NCI-H1105 (cell line): ENCODE measurements at regions not wholly inside any gene's neighbourhood (a gene's known extent, or its start where the extent isn't known, plus 50 kb on each side); places are given as distances from the start of the nearest gene placed in this dataset.
"Not testable (repeated sequence)": the region's sequence is repeated elsewhere in the genome, so short reads cannot be mapped to it uniquely, and the experiment has no call there.

Source experiments
- DNase-seq: peaks from one replicate; lab custom pipeline; 2025; lab: John Stamatoyannopoulos, UW

DNA sequence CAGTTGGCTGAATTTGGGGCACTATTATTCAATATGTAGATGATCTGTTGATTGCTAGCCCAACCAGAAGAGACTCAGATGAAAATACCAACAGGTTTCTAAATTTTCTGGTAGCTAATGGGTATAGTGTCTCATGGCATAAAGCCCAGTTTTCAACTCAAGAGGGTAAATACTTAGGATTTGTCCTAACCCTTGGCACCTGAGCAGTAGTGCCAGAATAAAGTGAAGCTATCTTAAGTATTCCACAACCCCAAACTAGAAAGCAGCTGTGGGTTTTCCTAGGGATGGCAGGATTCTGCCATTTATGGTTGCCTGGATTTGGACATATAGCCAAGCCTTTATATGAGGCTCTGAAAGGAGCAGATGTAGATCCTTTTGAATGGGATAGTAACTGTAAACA, 119.0 kb downstream of the AGTR2 start:
- DNase-seq = no peak

GRCh38 chrX:116290359-116290758, 119.8 kb downstream of the AGTR2 start:
- no peak for DNase-seq

DNA sequence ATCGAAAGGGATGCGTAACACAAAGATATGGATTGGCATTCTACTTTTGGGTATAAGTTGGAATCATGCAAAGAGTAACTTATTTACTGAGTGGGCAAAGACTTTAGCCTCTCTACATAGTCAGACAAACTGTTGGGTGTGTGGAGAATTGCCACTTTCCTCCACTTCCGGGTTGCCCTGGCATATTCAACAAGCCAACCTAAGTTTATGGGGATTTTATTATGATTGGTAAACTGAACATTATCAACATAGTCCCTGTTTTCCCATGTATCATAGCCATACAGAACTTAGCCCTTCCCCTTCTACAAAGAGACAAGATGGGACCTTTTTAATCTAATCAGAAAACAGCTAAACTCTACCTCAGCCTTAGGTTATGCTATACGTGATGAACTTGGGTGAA, 121.6 kb downstream of the AGTR2 start:
- DNase-seq = no peak

- DNase-seq = no peak
These were observed 128.4 kb downstream of the AGTR2 start for GRCh38 chrX:116298956-116299355.

DNA sequence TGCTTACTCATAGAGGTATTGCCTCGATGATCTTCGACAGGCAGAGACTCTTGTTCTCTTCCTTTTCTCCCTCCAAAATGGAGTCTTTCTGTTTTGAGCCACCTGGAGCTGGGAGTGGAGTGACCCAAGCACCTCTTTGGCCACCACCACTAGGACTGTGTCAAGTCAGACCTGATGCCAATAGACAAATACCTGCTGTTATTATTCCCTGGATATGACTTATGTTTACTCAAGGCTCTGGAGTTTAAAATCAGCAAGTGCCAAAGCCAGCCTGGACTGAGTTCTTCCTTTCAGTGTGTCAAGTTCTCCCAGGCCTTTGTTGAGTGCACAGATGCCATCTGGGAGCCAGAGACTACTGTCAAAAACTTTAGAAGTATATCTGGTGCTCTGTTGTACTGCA, 130.2 kb upstream of the SLC6A14 start:
- DNase-seq = no peak

DNA sequence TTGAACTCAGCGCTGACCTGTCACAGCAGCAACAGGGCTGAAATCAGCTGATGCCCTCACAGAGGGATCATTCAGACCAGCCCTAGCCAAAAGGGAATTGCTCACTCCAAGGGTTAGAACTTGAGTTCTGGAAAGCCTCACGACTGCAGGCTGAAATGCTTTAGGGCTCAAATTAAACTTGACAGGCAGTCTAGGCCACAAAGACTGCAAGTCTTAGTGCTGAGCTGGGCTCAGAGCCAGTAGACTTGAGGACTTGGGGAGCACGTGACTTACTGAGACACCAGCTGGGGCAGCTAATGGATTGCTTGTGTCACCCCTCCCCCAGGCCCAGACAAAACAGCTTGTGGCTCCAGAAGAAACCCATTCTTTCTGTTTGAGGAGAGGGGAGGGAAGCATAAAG, 119.0 kb upstream of the SLC6A14 start:
- DNase-seq = peak; percentile 77

GRCh38 chrX:116318672-116319071, 117.7 kb upstream of the SLC6A14 start:
- no peak for DNase-seq

- DNase-seq = no peak
These were observed 114.7 kb upstream of the SLC6A14 start for GRCh38 chrX:116321711-116322110.

DNA sequence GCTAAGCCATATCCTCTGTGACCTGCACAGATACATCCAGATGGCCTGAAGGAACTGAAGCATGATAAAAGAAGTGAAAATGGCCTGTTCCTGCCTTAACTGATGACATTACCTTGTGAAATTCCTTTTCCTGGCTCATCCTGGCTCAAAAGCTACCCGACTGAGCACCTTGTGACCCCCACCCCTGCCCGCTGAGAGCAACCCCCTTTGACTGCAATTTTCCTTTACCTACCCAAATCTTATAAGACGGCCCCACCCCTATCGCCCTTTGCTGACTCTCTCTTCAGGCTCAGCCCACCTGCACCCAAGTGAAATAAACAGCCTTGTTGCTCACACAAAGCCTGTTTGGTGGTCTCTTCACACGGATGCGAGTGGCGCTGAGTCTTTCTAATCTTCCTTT, 104.4 kb upstream of the SLC6A14 start:
- DNase-seq = not testable (repeated sequence)

DNA sequence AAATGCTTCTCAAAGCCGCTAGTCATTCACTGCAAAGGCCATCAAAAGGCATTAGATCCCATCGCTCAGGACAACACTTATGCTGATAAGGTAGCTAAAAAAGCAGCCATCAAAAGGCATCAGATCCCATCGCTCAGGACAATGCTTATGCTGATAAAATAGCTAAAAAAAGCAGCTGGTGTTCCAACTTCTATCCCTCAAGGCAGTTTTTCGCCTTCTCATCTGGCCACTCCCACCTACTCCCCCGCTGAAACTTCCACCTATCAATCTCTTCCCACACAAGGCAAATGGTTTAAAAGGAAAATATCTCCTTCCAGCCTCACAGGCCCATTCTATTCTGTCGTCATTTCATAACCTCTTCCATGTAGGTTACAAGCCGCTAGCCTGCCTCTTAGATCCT, 101.6 kb upstream of the SLC6A14 start:
- DNase-seq = not testable (repeated sequence)

DNA sequence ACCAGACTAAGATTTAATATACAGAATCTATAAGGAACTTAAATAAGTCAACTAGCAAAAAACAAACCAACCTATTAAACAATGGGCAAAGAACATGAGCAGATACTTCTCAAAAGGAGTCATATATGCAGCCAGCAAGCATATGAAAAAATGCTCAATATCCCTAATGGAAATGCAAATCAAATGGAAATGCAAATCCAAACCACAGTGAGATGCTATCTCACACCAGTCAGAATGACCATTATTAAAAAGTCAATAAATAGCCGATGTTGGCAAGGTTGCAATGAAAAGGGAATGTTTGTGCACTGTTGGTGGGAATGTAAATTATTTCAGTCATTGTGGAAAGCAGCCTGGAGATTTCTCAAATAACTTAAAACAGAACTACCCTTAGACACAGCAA, 97.0 kb upstream of the SLC6A14 start:
- no peak for DNase-seq

DNA sequence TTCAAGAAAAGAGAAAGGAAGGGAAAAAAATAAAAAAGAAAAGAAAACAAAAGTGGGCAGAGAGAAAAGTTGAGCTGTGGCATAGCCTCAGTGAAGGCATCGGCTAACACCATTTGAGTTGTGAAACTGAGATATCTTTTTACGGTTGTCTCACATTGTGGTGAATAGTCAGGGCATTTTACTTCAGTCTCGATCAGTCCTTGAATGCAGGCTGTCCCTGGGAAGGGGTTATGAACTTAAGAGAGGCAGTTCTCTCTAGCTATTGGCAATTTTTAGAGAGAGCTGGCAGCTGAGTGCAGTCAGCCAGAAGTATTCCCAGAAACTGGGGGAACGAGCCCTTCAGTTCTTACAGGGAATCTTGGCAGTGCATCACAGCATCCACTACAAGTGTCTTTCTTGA, 93.5 kb upstream of the SLC6A14 start:
- DNase-seq = no peak

GRCh38 chrX:116345958-116346357, 90.4 kb upstream of the SLC6A14 start:
- no peak for DNase-seq

DNA sequence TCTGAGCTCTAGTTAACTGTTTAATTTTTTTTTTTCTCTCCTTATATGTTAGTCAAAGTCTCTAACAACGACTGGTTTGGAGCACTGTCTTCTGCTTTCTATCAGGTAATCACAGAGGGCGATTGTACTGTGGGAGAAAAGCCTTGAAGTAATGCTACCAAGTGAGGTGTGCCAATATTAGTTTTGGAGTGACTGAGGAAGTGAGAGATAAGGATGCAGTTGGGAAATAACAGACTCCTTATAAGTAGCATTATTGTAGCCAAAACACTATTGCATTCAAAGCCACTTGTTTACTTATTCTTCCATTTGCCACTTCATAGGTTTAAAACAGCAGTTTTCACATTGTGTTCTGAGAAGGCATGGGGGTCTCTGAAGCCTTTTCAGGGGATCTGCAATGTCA, 79.1 kb upstream of the SLC6A14 start:
- no peak for DNase-seq

- no peak for DNase-seq
These were observed 57.4 kb upstream of the SLC6A14 start for GRCh38 chrX:116378961-116379360.

GRCh38 chrX:116379854-116380253, 56.6 kb upstream of the SLC6A14 start:
- DNase-seq = no peak

GRCh38 chrX:116384406-116384954, 51.9 kb upstream of the SLC6A14 start:
- no peak for DNase-seq
